Spinal cord (tissue), 9 donors: ENCODE measurements at regions not wholly inside any gene's neighbourhood (a gene's known extent, or its start where the extent isn't known, plus 50 kb on each side); places are given as distances from the start of the nearest gene placed in this dataset.

Experiments
- DNase-seq, 6 donors: peaks; one replicate each; pipeline versions ENCODE4 v3.0.0 to v3.0.0-alpha.2; 2013 to 2015; ENCODE audit warnings: low spot score in 6 of 6, low read depth in 4 of 6
- H3K27ac ChIP-seq: one replicate; pipeline ENCODE4 v1.5.1; 2013; ENCODE audit warnings: low read depth, low read length, control low read depth
- H3K27me3 ChIP-seq: one replicate; pipeline ENCODE4 v1.6.1; 2013; ENCODE audit warnings: low read length; ENCODE audit not compliant: control insufficient read depth, insufficient read depth
- H3K36me3 ChIP-seq: one replicate; pipeline ENCODE4 v1.6.1; 2013; ENCODE audit warnings: low read length; ENCODE audit not compliant: control insufficient read depth, insufficient read depth
- H3K4me1 ChIP-seq: one replicate; pipeline ENCODE4 v1.6.1; 2013; ENCODE audit warnings: low read length; ENCODE audit not compliant: control insufficient read depth, insufficient read depth
- H3K4me3 ChIP-seq: one replicate; pipeline ENCODE4 v1.5.1; 2013; ENCODE audit warnings: low read depth, low read length, control low read depth
- H3K9me3 ChIP-seq: one replicate; pipeline ENCODE4 v1.6.1; 2013; ENCODE audit warnings: low read length; ENCODE audit not compliant: control insufficient read depth, insufficient read depth
- WGBS: methylation state at CpG from one replicate; pipeline ENCODE4 v1.1.5; 2013; ENCODE audit warnings: missing lambda C conversion rate; ENCODE audit not compliant: insufficient coverage; 5-methylcytosine and 5-hydroxymethylcytosine counted together
- donor health status: healthy.

GRCh38 chr2:401019-401679 is 113.3 kb upstream of the ALKAL2 start:
- DNase-seq = peak in 2 of 6 donors; percentile 37 to 61
- Histone ChIP-seq H3K27ac (no peak overlapping the region), H3K9me3 (no peaks in the 10 kb centered on the region), H3K36me3 (no peaks in the 10 kb centered on the region), H3K27me3 (no peaks in the 10 kb centered on the region), H3K4me3 (no peak overlapping the region), H3K4me1 (peaks cover 6% of the 10 kb centered on the region)
- WGBS = 40% methylated on average over 5 of the region's 14 CpGs

- Histone ChIP-seq H3K4me1 (peaks cover 25% of the 10 kb centered on the region), H3K36me3 (no peaks in the 10 kb centered on the region), H3K27ac (no peak overlapping the region), H3K9me3 (no peaks in the 10 kb centered on the region), H3K27me3 (no peaks in the 10 kb centered on the region), H3K4me3 (no peak overlapping the region)
- 91% methylated on average over 6 of the region's 9 CpGs for WGBS
- no peak for DNase-seq
Observed at GRCh38 chr2:397926-398325, 110.0 kb upstream of the ALKAL2 start.

GRCh38 chr2:397521-397920 is 109.6 kb upstream of the ALKAL2 start:
- no peak overlapping the region for H3K4me3 ChIP-seq
- DNase-seq = no peak
- 73% methylated on average over 9 of the region's 14 CpGs for WGBS
- no peaks in the 10 kb centered on the region for H3K9me3 ChIP-seq
- no peak overlapping the region for H3K27ac ChIP-seq
- H3K36me3 ChIP-seq = no peaks in the 10 kb centered on the region
- peaks cover 29% of the 10 kb centered on the region for H3K4me1 ChIP-seq
- H3K27me3 ChIP-seq = no peaks in the 10 kb centered on the region

- H3K9me3 ChIP-seq = no peaks in the 10 kb centered on the region
- WGBS = 97% methylated on average over 6 of the region's 11 CpGs
- DNase-seq = no peak
Observed at GRCh38 chr2:396903-397302, 109.0 kb upstream of the ALKAL2 start.

GRCh38 chr2:395886-396285 is 108.0 kb upstream of the ALKAL2 start:
- no peaks in the 10 kb centered on the region for H3K27me3 ChIP-seq
- H3K27ac ChIP-seq = no peak overlapping the region
- no peaks in the 10 kb centered on the region for H3K36me3 ChIP-seq
- peaks cover 24% of the 10 kb centered on the region for H3K4me1 ChIP-seq
- DNase-seq = no peak
- 98% methylated on average over 9 of the region's 12 CpGs for WGBS
- no peaks in the 10 kb centered on the region for H3K9me3 ChIP-seq
- H3K4me3 ChIP-seq = no peak overlapping the region

More at GRCh38 chr2:396903-397302, 109.0 kb upstream of the ALKAL2 start:
- Histone ChIP-seq H3K36me3 (no peaks in the 10 kb centered on the region), H3K4me3 (no peak overlapping the region), H3K27ac (no peak overlapping the region), H3K4me1 (peaks cover 30% of the 10 kb centered on the region), H3K27me3 (no peaks in the 10 kb centered on the region)

- Histone ChIP-seq H3K36me3 (no peaks in the 10 kb centered on the region), H3K27me3 (no peaks in the 10 kb centered on the region), H3K9me3 (no peaks in the 10 kb centered on the region), H3K4me1 (peaks cover 23% of the 10 kb centered on the region), H3K27ac (no peak overlapping the region), H3K4me3 (no peak overlapping the region)
- WGBS = 16% methylated on average over 32 of the region's 37 CpGs
- peak in 5 of 6 donors; percentile 35 to 93 (median 65) for DNase-seq
Observed at GRCh38 chr2:393711-394696, 106.1 kb upstream of the ALKAL2 start.

GRCh38 chr2:392926-393280 is 105.0 kb upstream of the ALKAL2 start:
- no peaks in the 10 kb centered on the region for H3K36me3 ChIP-seq
- H3K9me3 ChIP-seq = no peaks in the 10 kb centered on the region
- H3K27ac ChIP-seq = no peak overlapping the region
- H3K4me3 ChIP-seq = no peak overlapping the region
- H3K4me1 ChIP-seq = peaks cover 23% of the 10 kb centered on the region
- 90% methylated on average over 9 of the region's 9 CpGs for WGBS
- DNase-seq = no peak
- H3K27me3 ChIP-seq = no peaks in the 10 kb centered on the region

GRCh38 chr2:392181-392925 is 104.5 kb upstream of the ALKAL2 start:
- Histone ChIP-seq H3K9me3 (no peaks in the 10 kb centered on the region), H3K27ac (no peak overlapping the region), H3K36me3 (no peaks in the 10 kb centered on the region), H3K27me3 (no peaks in the 10 kb centered on the region), H3K4me3 (no peak overlapping the region), H3K4me1 (peaks cover 23% of the 10 kb centered on the region)
- no peak for DNase-seq
- 93% methylated on average over 26 of the region's 32 CpGs for WGBS

- H3K4me3 ChIP-seq = no peak overlapping the region
- H3K9me3 ChIP-seq = no peaks in the 10 kb centered on the region
- 82% methylated on average over 5 of the region's 6 CpGs for WGBS
- no peaks in the 10 kb centered on the region for H3K36me3 ChIP-seq
- no peak overlapping the region for H3K27ac ChIP-seq
- DNase-seq = no peak
- no peaks in the 10 kb centered on the region for H3K27me3 ChIP-seq
- H3K4me1 ChIP-seq = peaks cover 23% of the 10 kb centered on the region
Observed at GRCh38 chr2:391696-392095, 103.8 kb upstream of the ALKAL2 start.
